Endodermal cell (in vitro differentiated cells): ENCODE measurements at regions not wholly inside any gene's neighbourhood (a gene's known extent, or its start where the extent isn't known, plus 50 kb on each side); places are given as distances from the start of the nearest gene placed in this dataset.

ENCODE experiments used
- DNase-seq: peaks from one replicate; pipeline ENCODE4 v3.0.0-alpha.2; 2017
- H3K27ac ChIP-seq: 2 replicates; pipeline ENCODE4 v1.5.1; 2013; ENCODE audit warnings: mild to moderate bottlenecking, low read depth, low read length, moderate library complexity
- H3K27me3 ChIP-seq: 2 replicates; pipeline ENCODE4 v1.6.1; 2013; ENCODE audit warnings: mild to moderate bottlenecking, low read length, moderate library complexity; ENCODE audit not compliant: insufficient read depth, control insufficient read depth, poor library complexity, severe bottlenecking
- H3K36me3 ChIP-seq: 2 replicates; pipeline ENCODE4 v1.7.0; 2013; ENCODE audit warnings: mild to moderate bottlenecking, low read length, moderate library complexity; ENCODE audit not compliant: control insufficient read depth, insufficient read depth
- H3K4me1 ChIP-seq: one replicate; pipeline ENCODE4 v1.7.0; 2013; ENCODE audit warnings: low read length; ENCODE audit not compliant: control insufficient read depth, insufficient read depth
- H3K4me3 ChIP-seq: 2 replicates; pipeline ENCODE4 v1.5.1; 2013; ENCODE audit warnings: mild to moderate bottlenecking, low read length, moderate library complexity
- H3K9ac ChIP-seq: 2 replicates; pipeline ENCODE4 v1.6.1; 2013; ENCODE audit warnings: mild to moderate bottlenecking, low read length, moderate library complexity; ENCODE audit not compliant: poor library complexity, severe bottlenecking; ENCODE audit errors: extremely low read depth
- H3K9me3 ChIP-seq: 2 replicates; pipeline ENCODE4 v1.6.1; 2013; ENCODE audit warnings: mild to moderate bottlenecking, low read length, moderate library complexity; ENCODE audit not compliant: control insufficient read depth
- H3K27ac Mint-ChIP-seq: 2 replicates; pipeline ENCODE4 v1.8.0; 2020; ENCODE audit warnings: mixed read lengths
- H3K27me3 Mint-ChIP-seq: 2 replicates; pipeline ENCODE4 v1.8.0; 2021; ENCODE audit warnings: mild to moderate bottlenecking, mixed read lengths; ENCODE audit not compliant: insufficient read depth
- H3K36me3 Mint-ChIP-seq: 2 replicates; pipeline ENCODE4 v1.8.0; 2020; ENCODE audit warnings: low read depth, mixed read lengths
- H3K4me1 Mint-ChIP-seq: 2 replicates; pipeline ENCODE4 v1.8.0; 2020; ENCODE audit warnings: mixed read lengths
- H3K4me3 Mint-ChIP-seq: 2 replicates; pipeline ENCODE4 v1.8.0; 2020; ENCODE audit warnings: mild to moderate bottlenecking, moderate library complexity, mixed read lengths
- H3K9me3 Mint-ChIP-seq: 2 replicates; pipeline ENCODE4 v1.8.0; 2020; ENCODE audit warnings: mild to moderate bottlenecking, mixed read lengths
- CTCF ChIP-seq: fragments of 200-600 bp; sonication (generic); conservative IDR thresholded peaks from 2 replicates; pipeline ENCODE4 v1.5.0; 2021; ENCODE audit warnings: antibody characterized with exemption, mild to moderate bottlenecking
- WGBS, 2 experiments: methylation state at CpG; one replicate each; pipeline versions ENCODE4 v1.1.5 to v1.1.7; 2013; ENCODE audit warnings: missing lambda C conversion rate in 2 of 2, mixed read lengths in 1 of 2; ENCODE audit not compliant: insufficient coverage in 1 of 2, insufficient read length in 1 of 2; 5-methylcytosine and 5-hydroxymethylcytosine counted together

GRCh38 chr6:68458447-68458846, 176.6 kb upstream of the ADGRB3 start:
- Histone ChIP-seq H3K9ac (no peak overlapping the region), H3K27me3 (no peaks in the 10 kb centered on the region), H3K4me3 (no peak overlapping the region), H3K4me1 (no peaks in the 10 kb centered on the region), H3K9me3 (no peaks in the 10 kb centered on the region), H3K36me3 (no peaks in the 10 kb centered on the region), H3K27ac (no peak overlapping the region)
- Mint-ChIP-seq H3K27me3 (no peaks in the 10 kb centered on the region), H3K36me3 (no peaks in the 10 kb centered on the region), H3K4me1 (no peaks in the 10 kb centered on the region), H3K4me3 (no peak overlapping the region), H3K27ac (no peak overlapping the region), H3K9me3 (peaks cover 3% of the 10 kb centered on the region)
- 90 to 97% methylated on average over 2 to 3 of the region's 3 CpGs for WGBS, 2 experiments
- no peak for TF ChIP-seq CTCF
- DNase-seq = no peak

GRCh38 chr6:68447112-68447511, 188.0 kb upstream of the ADGRB3 start:
- Histone ChIP-seq H3K9ac (no peak overlapping the region), H3K36me3 (no peaks in the 10 kb centered on the region), H3K4me1 (no peaks in the 10 kb centered on the region), H3K27ac (no peak overlapping the region), H3K27me3 (no peaks in the 10 kb centered on the region), H3K9me3 (no peaks in the 10 kb centered on the region), H3K4me3 (no peak overlapping the region)
- peak; percentile 68 for DNase-seq
- Mint-ChIP-seq H3K4me3 (no peak overlapping the region), H3K27me3 (no peaks in the 10 kb centered on the region), H3K36me3 (no peaks in the 10 kb centered on the region), H3K4me1 (peaks cover 8% of the 10 kb centered on the region), H3K9me3 (peaks cover 7% of the 10 kb centered on the region), H3K27ac (no peak overlapping the region)
- TF ChIP-seq CTCF = no peak
- 92% methylated on average over 4 of the region's 4 CpGs; no CpG with 5 or more reads in 1 of the 2 experiments for WGBS, 2 experiments

GRCh38 chr6:68445926-68446325, 189.2 kb upstream of the ADGRB3 start:
- no peaks in the 10 kb centered on the region for H3K27me3 ChIP-seq
- no peak overlapping the region for H3K27ac Mint-ChIP-seq
- no peak overlapping the region for H3K4me3 Mint-ChIP-seq
- H3K9me3 ChIP-seq = no peaks in the 10 kb centered on the region
- DNase-seq = no peak
- no peak overlapping the region for H3K27ac ChIP-seq
- H3K4me1 Mint-ChIP-seq = peaks cover 8% of the 10 kb centered on the region
- no peaks in the 10 kb centered on the region for H3K36me3 ChIP-seq
- H3K36me3 Mint-ChIP-seq = no peaks in the 10 kb centered on the region
- H3K27me3 Mint-ChIP-seq = no peaks in the 10 kb centered on the region
- no peak for TF ChIP-seq CTCF
- peaks cover 5% of the 10 kb centered on the region for H3K9me3 Mint-ChIP-seq
- no peak overlapping the region for H3K4me3 ChIP-seq
- no peaks in the 10 kb centered on the region for H3K4me1 ChIP-seq
- H3K9ac ChIP-seq = no peak overlapping the region
